Spinal cord (tissue), 9 donors: ENCODE measurements at regions not wholly inside any gene's neighbourhood (a gene's known extent, or its start where the extent isn't known, plus 50 kb on each side); places are given as distances from the start of the nearest gene placed in this dataset.

Experiments used
- DNase-seq, 6 donors: peaks; one replicate each; pipeline versions ENCODE4 v3.0.0 to v3.0.0-alpha.2; 2013 to 2015; ENCODE audit warnings: low spot score in 6 of 6, low read depth in 4 of 6
- H3K27ac ChIP-seq: one replicate; pipeline ENCODE4 v1.5.1; 2013; ENCODE audit warnings: low read depth, low read length, control low read depth
- H3K27me3 ChIP-seq: one replicate; pipeline ENCODE4 v1.6.1; 2013; ENCODE audit warnings: low read length; ENCODE audit not compliant: control insufficient read depth, insufficient read depth
- H3K36me3 ChIP-seq: one replicate; pipeline ENCODE4 v1.6.1; 2013; ENCODE audit warnings: low read length; ENCODE audit not compliant: control insufficient read depth, insufficient read depth
- H3K4me1 ChIP-seq: one replicate; pipeline ENCODE4 v1.6.1; 2013; ENCODE audit warnings: low read length; ENCODE audit not compliant: control insufficient read depth, insufficient read depth
- H3K4me3 ChIP-seq: one replicate; pipeline ENCODE4 v1.5.1; 2013; ENCODE audit warnings: low read depth, low read length, control low read depth
- H3K9me3 ChIP-seq: one replicate; pipeline ENCODE4 v1.6.1; 2013; ENCODE audit warnings: low read length; ENCODE audit not compliant: control insufficient read depth, insufficient read depth
- WGBS: methylation state at CpG from one replicate; pipeline ENCODE4 v1.1.5; 2013; ENCODE audit warnings: missing lambda C conversion rate; ENCODE audit not compliant: insufficient coverage; 5-methylcytosine and 5-hydroxymethylcytosine counted together
- donor health status: healthy.

DNA sequence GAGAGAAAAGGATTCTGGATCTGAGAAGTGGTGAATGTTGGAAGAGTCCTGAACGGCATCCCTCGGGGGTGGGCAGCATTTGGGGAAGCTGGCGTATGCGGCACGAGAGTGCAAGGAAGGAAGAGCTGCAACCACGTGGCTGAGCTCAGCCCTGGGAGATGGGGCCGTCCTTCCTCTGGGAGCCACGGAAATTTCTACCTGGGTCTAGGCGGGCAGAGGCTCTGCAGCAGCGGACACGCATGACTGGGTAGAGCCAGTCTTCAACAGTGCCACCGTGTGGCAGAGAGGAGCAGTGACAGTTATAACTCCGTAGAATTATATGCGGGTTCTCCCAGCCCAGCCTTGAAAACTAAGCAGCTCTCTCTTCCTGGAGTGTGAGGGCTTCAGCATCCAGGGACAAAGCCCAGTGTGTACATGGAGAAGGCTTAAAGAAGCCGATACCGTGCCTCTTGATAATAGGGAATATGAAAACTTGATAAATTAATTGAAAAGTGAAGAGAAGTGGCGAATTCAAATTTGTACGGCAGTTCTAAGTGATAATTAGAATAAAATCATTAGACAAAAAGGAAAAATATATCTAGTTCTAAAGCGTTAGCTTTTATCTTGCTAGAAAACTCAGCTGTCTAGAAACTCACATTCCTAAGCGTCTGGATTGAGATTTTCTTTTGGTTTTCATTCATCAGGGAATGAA is 82.9 kb upstream of the STXBP6 start:
- DNase-seq, result peak in 5 of 6 donors; percentile 31 to 88 (median 43)
- Histone ChIP-seq H3K9me3 (no peaks in the 10 kb centered on the region), H3K27ac (no peak overlapping the region), H3K4me3 (no peak overlapping the region), H3K4me1 (peaks cover 4% of the 10 kb centered on the region), H3K36me3 (no peaks in the 10 kb centered on the region), H3K27me3 (peaks cover 10% of the 10 kb centered on the region)
- WGBS, result 5% methylated on average over 13 of the region's 20 CpGs

DNA sequence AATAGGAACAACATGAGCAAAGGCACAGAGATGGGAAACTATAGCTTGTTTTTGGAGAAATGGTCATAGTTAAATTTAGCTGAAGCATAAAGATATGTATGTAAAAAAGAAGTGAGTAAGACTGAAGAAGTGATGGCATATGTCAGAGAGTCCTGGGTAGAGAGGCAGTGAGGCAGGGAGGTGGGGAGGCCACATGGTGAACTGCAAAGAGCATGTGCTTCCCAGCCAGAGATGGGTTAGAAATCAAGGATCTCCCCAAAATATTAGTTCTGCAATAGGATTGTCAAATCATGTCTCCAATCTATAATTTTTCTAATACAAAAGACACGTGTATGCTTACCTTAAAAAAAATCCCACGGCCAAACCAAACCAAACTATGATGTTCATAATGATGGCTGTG is 82.1 kb upstream of the STXBP6 start:
- no CpG with 5 or more reads among the region's 2 CpGs for WGBS
- Histone ChIP-seq H3K27ac (no peak overlapping the region), H3K4me3 (no peak overlapping the region), H3K9me3 (no peaks in the 10 kb centered on the region), H3K4me1 (peaks cover 4% of the 10 kb centered on the region), H3K27me3 (peaks cover 10% of the 10 kb centered on the region), H3K36me3 (no peaks in the 10 kb centered on the region)
- DNase-seq, result no peak

DNA sequence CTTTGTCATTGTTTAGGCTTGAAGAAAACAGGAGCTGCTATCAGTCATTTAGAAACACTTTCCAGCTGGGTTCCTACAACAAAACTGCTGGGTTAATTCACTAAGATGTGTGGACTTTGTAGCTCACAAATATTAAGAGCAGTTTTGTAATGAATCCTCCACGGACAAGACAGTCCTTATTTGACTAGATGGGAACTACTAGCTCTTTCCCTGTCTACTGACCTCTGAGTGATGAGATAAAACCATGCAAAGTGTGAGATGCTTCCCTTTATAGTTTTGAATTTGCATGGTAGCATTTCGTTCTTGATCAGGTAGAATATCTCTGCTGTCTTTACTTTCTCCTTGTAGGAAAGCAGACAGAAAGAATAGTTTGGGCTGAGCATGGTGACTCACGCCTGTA is 72.9 kb upstream of the STXBP6 start:
- 83% methylated on average over 1 of the region's 3 CpGs for WGBS
- Histone ChIP-seq H3K36me3 (no peaks in the 10 kb centered on the region), H3K27me3 (no peaks in the 10 kb centered on the region), H3K4me3 (no peak overlapping the region), H3K27ac (no peak overlapping the region), H3K4me1 (no peaks in the 10 kb centered on the region), H3K9me3 (no peaks in the 10 kb centered on the region)
- no peak for DNase-seq

DNA sequence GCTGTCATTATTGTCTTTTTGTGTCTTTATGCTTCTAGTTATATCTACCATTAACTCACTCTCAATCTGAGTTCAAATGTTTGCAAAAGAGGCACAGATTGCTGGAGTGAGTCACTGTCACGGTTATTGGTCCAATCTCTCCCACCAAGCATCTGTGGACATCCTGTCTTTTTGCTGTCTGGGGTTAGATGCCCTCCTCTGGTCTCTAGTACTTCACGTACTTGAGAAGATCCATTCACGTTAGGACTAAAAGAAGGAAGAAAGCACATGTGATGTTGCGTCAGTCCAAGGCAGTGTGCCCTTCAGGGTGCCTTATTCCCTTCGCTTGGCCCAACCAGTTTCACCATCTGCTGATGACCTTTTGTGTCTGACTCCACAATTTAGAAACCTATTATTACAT is 72.3 kb upstream of the STXBP6 start:
- H3K27ac ChIP-seq, result no peak overlapping the region
- 88% methylated on average over 2 of the region's 5 CpGs for WGBS
- no peak overlapping the region for H3K4me3 ChIP-seq
- H3K9me3 ChIP-seq, result no peaks in the 10 kb centered on the region
- no peak for DNase-seq
- H3K27me3 ChIP-seq, result no peaks in the 10 kb centered on the region
- H3K36me3 ChIP-seq, result no peaks in the 10 kb centered on the region
- no peaks in the 10 kb centered on the region for H3K4me1 ChIP-seq

DNA sequence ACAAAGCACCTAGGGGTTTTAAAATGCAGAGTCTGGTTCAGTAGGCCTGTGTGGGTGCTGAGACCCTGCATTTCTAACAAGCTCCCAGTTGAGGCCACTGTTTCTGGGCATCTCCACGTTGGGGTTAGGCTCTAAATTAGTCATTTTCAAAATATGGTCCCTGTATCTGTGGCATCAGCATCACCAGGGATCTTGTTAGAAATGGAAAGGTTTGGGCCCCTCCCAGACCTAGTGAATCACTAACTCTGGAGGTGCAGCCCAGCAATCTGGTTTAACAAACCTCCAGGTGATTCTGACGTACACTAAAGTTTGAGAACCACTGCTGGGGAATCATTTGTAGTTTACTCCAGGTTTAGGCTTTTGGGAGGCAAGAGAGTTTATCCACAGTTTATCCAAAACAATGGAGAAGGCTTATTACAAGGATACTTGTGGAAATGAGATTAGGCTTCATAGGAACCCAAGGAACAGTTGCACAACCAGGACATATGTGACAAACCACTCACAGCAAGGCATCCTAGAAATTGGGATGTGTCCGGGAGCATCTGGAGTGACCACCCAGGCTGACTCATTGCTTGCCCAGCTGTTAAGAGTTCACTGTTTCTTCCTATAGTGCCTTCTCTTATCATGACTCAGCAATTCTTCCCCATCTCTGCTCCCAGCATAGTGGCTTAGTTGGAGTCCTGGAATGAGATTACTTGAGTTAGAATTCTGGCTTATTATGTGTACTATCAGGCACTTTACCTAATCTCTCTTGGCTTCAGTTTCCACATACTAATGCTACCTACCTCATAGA is 71.6 kb upstream of the STXBP6 start:
- Histone ChIP-seq H3K9me3 (no peaks in the 10 kb centered on the region), H3K27me3 (no peaks in the 10 kb centered on the region), H3K4me3 (no peak overlapping the region), H3K4me1 (no peaks in the 10 kb centered on the region), H3K36me3 (no peaks in the 10 kb centered on the region), H3K27ac (no peak overlapping the region)
- no peak for DNase-seq
- WGBS, result 90% methylated on average over 2 of the region's 3 CpGs

DNA sequence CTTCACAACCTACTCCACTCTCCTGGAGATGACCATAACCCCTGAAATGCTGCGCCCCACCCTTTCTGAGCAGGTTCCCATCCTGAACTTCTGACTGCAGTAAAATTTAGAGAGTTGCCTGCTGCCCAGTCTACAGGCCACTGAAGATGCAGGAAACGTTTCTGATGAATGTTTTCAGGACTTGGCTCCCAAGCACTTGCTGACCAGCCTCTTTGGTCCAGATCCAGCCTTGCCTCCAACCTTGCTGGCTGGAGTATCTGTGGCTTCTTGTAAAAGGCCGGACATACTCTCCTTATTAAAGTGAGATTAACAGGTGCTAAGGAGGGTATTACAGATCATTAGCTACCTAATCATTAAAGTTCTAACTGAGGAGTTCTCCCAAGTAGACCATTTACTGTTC is 70.3 kb upstream of the STXBP6 start:
- Histone ChIP-seq H3K4me1 (no peaks in the 10 kb centered on the region), H3K9me3 (no peaks in the 10 kb centered on the region), H3K4me3 (no peak overlapping the region), H3K27ac (no peak overlapping the region), H3K36me3 (no peaks in the 10 kb centered on the region), H3K27me3 (no peaks in the 10 kb centered on the region)
- WGBS, result 67% methylated on average over 2 of the region's 3 CpGs
- DNase-seq, result peak in 1 of 6 donors; percentile 31

DNA sequence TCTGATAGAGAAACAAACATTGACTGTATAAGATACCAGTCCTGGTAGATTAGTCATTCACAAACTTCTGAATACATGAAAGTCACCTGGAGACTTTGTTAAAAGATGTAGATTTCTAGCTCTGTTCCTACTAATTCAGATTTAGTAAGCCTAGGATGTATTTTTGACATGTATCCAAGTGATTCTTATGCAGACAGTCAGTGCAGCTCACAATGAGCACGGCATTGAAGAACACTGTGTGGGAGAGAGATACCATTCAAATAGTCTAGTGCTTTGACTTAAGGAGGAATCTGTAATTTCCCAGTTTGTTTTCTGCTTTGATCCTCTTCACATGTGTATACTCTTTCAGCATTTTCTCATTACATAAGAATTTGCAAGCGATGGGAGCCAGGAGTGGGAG is 68.7 kb upstream of the STXBP6 start:
- no peaks in the 10 kb centered on the region for H3K27me3 ChIP-seq
- H3K9me3 ChIP-seq, result no peaks in the 10 kb centered on the region
- H3K27ac ChIP-seq, result no peak overlapping the region
- H3K36me3 ChIP-seq, result no peaks in the 10 kb centered on the region
- H3K4me1 ChIP-seq, result no peaks in the 10 kb centered on the region
- H3K4me3 ChIP-seq, result no peak overlapping the region
- 100% methylated on average over 1 of the region's 2 CpGs for WGBS
- no peak for DNase-seq

DNA sequence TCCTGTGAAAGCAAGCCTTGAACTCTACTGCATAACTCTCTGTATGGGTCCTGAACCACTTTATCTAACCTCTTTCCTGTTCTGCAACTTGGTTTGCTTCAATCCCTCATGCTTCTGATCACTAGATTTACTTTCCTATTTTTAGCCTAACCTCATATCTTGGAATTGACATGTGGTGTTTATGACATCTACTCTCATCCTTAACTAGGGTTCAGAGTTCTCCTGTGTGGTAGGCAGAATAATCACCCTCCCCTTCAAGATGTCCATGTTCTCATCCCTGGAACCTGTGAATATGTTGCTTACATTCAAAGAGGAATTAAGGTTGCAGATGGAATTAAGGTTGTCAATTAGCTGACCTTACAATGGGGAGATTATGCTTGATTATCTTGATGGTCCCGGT is 67.4 kb upstream of the STXBP6 start:
- Histone ChIP-seq H3K4me3 (no peak overlapping the region), H3K9me3 (no peaks in the 10 kb centered on the region), H3K36me3 (no peaks in the 10 kb centered on the region), H3K27me3 (no peaks in the 10 kb centered on the region), H3K27ac (no peak overlapping the region), H3K4me1 (no peaks in the 10 kb centered on the region)
- DNase-seq, result no peak
- WGBS, result 100% methylated on average over 1 of the region's 1 CpG

DNA sequence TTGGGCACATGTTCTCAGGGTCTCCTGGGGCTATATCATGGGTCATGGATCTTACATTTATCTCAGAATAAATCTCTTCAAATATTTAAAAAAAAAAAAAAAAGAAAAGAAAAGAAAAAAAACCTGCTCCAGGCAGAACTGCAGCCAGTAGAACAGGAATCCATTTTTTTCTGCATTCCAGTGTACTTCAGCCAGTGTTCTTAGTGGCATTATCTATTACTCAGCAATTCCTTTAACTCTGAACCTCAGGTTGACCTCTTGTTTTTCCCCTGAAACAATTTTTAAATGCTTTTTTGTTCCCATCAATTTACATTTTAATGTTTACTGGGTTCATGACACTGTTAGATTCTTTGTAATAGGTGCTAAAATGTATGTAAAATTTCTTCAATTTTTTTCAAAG is 66.7 kb upstream of the STXBP6 start:
- Histone ChIP-seq H3K9me3 (no peaks in the 10 kb centered on the region), H3K36me3 (no peaks in the 10 kb centered on the region), H3K27me3 (no peaks in the 10 kb centered on the region), H3K27ac (no peak overlapping the region), H3K4me3 (no peak overlapping the region), H3K4me1 (no peaks in the 10 kb centered on the region)
- DNase-seq, result no peak

DNA sequence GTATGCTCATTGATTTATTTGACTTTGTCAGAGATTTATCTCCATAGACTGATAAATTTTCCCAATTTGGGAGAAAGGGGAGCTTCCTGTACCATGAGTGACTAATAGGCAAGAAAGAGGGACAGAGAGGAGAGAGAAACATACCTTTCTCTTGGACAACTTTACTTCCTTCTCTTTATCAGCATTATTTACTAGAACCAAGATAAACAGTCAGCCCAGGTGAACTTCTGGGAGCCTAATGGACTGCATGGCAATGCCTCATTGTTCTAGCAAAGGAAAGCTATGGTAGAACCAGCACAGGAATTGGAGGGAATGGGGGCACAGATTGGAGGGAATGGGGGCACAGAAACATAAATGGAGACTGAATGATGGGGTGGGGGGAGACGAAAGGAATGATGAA is 63.4 kb upstream of the STXBP6 start:
- no peaks in the 10 kb centered on the region for H3K9me3 ChIP-seq
- no peak for DNase-seq
- H3K27me3 ChIP-seq, result no peaks in the 10 kb centered on the region
- H3K4me1 ChIP-seq, result no peaks in the 10 kb centered on the region
- WGBS, result 90% methylated on average over 1 of the region's 1 CpG
- H3K27ac ChIP-seq, result no peak overlapping the region
- H3K36me3 ChIP-seq, result no peaks in the 10 kb centered on the region
- H3K4me3 ChIP-seq, result no peak overlapping the region
